Brain microvascular endothelial cell (primary cell): ENCODE measurements at regions not wholly inside any gene's neighbourhood (a gene's known extent, or its start where the extent isn't known, plus 50 kb on each side); places are given as distances from the start of the nearest gene placed in this dataset.

Experiments used
- DNase-seq: peaks from one replicate; pipeline ENCODE4 v3.0.0-alpha.2; 2020
- H3K27ac ChIP-seq: fragments of 250-450 bp; sonication (Bioruptor Pico); 2 replicates; pipeline ENCODE4 v1.5.1; 2020; ENCODE audit warnings: mild to moderate bottlenecking, moderate library complexity
- H3K27me3 ChIP-seq: fragments of 250-450 bp; sonication (Bioruptor Pico); replicated peaks from 2 replicates; pipeline ENCODE4 v1.5.1; 2020; ENCODE audit warnings: mild to moderate bottlenecking
- H3K36me3 ChIP-seq: fragments of 250-450 bp; sonication (Bioruptor Pico); replicated peaks from 2 replicates; pipeline ENCODE4 v1.5.1; 2020; ENCODE audit warnings: mild to moderate bottlenecking
- H3K4me3 ChIP-seq: 2 replicates; pipeline ENCODE4 v1.5.1; 2011; ENCODE audit warnings: low read depth, mild to moderate bottlenecking, control low read depth, low read length, moderate library complexity
- in situ Hi-C: cut with HindIII; loops from 2 replicates; pipeline ENCODE4 v1.10.0; 2017; ENCODE audit warnings: low sequenced_read_pairs, low pct_ligation_motif_present
- TF ChIP-seq, protein P1 (sequence below): IDR thresholded peaks from 2 replicates; pipeline ENCODE4 v1.5.1; 2011; ENCODE audit warnings: low read depth, mild to moderate bottlenecking, moderate library complexity, low read length, control low read depth, inconsistent platforms; ENCODE audit errors: missing control alignments

DNA sequence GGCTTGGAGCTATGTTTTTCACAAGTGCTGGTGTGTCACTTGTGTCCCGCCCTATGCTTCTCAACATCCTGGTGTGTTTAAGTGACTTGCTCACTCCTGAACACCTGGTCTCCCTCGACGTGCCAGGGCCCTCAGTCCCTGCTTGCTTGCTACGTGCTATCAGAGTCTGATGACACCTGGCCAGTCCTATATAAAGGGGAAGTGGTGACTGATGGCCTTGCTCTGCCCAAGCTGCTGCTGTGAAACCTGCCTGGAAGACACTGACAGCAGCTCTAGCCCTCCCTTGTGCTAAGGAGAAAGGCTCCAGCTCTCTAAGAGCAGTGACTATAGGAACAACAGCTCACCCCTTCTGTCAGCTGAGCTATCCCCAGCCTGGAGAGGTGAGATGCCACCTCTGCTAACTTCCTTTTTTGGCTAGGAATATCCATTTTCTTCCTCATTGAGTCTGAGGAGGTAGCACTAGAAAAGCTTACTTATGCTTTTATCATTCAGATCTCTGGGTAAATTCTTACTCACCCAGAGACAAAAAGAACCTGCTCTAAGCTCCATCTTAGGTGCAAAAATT, 77.2 kb upstream of the PLXNA4 start:
- in situ Hi-C loops, result no loop called here
- TF ChIP-seq, protein P1, sequence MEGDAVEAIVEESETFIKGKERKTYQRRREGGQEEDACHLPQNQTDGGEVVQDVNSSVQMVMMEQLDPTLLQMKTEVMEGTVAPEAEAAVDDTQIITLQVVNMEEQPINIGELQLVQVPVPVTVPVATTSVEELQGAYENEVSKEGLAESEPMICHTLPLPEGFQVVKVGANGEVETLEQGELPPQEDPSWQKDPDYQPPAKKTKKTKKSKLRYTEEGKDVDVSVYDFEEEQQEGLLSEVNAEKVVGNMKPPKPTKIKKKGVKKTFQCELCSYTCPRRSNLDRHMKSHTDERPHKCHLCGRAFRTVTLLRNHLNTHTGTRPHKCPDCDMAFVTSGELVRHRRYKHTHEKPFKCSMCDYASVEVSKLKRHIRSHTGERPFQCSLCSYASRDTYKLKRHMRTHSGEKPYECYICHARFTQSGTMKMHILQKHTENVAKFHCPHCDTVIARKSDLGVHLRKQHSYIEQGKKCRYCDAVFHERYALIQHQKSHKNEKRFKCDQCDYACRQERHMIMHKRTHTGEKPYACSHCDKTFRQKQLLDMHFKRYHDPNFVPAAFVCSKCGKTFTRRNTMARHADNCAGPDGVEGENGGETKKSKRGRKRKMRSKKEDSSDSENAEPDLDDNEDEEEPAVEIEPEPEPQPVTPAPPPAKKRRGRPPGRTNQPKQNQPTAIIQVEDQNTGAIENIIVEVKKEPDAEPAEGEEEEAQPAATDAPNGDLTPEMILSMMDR, result no peak
- Histone ChIP-seq H3K36me3 (no peaks in the 10 kb centered on the region), H3K27me3 (no peaks in the 10 kb centered on the region), H3K4me3 (no peak overlapping the region), H3K27ac (no peak overlapping the region)
- no peak for DNase-seq

DNA sequence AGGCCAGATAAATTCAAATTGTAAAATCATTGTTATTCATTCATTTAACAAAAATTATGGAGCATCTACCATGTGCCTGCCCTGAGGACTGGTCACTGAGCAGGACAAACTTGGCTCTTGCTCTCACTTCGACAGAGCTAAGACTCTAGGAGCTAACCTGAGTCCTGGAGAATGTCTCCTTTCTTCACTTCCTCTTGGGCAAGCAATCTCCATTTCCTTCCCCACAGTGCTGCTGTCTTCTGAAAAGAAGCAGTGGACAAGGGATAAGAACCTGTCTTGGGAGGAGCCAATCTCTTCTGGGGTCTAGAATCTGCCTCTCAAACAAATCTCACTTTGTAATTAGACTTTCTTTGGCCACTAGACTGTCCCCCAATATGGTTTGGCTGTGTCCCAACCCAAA, 76.2 kb upstream of the PLXNA4 start:
- no peak overlapping the region for H3K27ac ChIP-seq
- no peaks in the 10 kb centered on the region for H3K36me3 ChIP-seq
- TF ChIP-seq, protein P1, result no peak
- H3K4me3 ChIP-seq, result no peak overlapping the region
- no peaks in the 10 kb centered on the region for H3K27me3 ChIP-seq
- DNase-seq, result no peak
- in situ Hi-C loops, result no loop called here

DNA sequence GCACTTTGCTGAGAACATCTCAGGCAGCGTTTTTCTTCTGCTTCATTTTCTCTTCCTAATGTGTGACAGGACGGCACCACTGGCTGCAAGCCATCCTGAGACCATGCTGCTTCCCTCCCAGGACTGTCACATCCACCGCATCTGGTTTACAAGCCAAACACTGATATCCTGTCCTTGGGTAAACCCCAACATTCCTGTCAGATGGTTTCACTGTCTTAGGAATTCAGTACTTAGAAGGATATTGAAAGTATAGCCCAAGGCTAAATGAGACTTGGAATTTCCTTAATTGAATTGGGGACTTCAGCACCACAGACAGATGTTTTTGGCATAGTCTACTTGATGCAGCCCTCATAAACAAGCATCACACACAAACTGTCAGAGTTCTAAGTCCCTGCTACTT, 74.2 kb upstream of the PLXNA4 start:
- Histone ChIP-seq H3K27ac (no peak overlapping the region), H3K36me3 (no peaks in the 10 kb centered on the region), H3K27me3 (no peaks in the 10 kb centered on the region), H3K4me3 (no peak overlapping the region)
- DNase-seq, result peak; percentile 72
- in situ Hi-C loops, result no loop called here
- TF ChIP-seq, protein P1, result no peak

DNA sequence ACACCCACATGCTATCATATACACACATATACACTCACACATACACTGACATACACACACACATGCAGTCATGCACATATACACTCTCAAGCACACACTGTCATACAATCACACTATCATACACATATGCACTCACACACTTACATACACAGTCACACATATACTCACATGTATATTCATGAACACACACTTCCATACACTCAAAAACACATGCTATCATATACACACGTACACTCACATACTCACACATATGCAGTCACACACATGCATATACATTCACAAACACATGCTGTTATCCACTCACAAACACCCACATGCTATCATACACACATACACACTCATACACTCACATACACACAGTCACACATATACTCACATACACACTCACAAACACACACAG, 71.0 kb upstream of the PLXNA4 start:
- no peak overlapping the region for H3K27ac ChIP-seq
- in situ Hi-C loops, result no loop called here
- no peak for DNase-seq
- no peaks in the 10 kb centered on the region for H3K27me3 ChIP-seq
- H3K4me3 ChIP-seq, result no peak overlapping the region
- H3K36me3 ChIP-seq, result no peaks in the 10 kb centered on the region
- TF ChIP-seq, protein P1, result no peak

DNA sequence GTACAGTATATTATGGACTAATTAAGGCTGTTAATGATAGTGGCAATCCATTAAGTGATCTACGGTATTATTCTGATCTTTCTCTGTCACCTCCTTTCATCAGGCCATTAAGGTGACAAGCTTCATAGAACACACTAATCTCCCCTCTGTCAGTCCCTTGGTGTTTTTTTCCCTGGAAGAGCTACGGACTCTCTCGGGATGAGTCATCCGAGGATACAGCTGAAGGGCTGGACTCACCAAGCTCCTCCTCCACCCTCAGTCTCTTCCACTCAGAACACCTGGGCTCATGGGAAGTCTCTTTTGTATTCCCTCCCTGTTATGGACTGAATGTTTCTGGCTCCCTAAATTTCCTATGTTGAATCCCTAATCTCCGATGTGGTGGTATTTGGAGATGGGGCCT, 69.8 kb upstream of the PLXNA4 start:
- TF ChIP-seq, protein P1, result no peak
- in situ Hi-C loops, result no loop called here
- no peaks in the 10 kb centered on the region for H3K27me3 ChIP-seq
- no peak overlapping the region for H3K4me3 ChIP-seq
- no peak for DNase-seq
- no peaks in the 10 kb centered on the region for H3K36me3 ChIP-seq
- H3K27ac ChIP-seq, result no peak overlapping the region

DNA sequence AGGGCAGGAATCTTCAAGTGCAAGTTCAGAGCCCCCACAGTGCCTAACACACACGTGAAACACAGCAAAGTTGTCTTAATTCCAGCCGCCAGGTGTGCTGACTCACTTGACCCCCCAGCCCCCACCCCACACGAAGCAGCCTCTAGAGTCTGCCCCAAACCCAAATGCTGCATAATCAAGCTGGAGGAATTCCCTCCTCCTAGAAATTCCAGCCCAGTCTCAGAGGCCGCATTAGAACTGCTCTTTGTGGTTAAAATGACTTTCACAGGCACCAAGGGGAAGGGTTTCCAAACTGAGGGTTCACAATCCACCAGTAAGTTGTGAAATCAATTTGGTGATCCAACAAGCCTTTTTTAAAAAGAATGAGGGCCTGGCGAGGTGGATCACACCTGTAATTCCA, 67.0 kb upstream of the PLXNA4 start:
- no peaks in the 10 kb centered on the region for H3K36me3 ChIP-seq
- no peaks in the 10 kb centered on the region for H3K27me3 ChIP-seq
- no peak for DNase-seq
- H3K27ac ChIP-seq, result no peak overlapping the region
- TF ChIP-seq, protein P1, result no peak
- in situ Hi-C loops, result no loop called here
- H3K4me3 ChIP-seq, result no peak overlapping the region
